ENCODE measurements at regions not wholly inside any gene's neighbourhood (a gene's known extent, or its start where the extent isn't known, plus 50 kb on each side); places are given as distances from the start of the nearest gene placed in this dataset.

- DNase-seq: peak in 3 of 10 donors; percentile 67 to 78 (median 75)
- intact Hi-C loops (cut with DNase I): no loop called here
Measured at GRCh38 chr19:5238700-5239099, 101.9 kb downstream of the PTPRS start.

DNA sequence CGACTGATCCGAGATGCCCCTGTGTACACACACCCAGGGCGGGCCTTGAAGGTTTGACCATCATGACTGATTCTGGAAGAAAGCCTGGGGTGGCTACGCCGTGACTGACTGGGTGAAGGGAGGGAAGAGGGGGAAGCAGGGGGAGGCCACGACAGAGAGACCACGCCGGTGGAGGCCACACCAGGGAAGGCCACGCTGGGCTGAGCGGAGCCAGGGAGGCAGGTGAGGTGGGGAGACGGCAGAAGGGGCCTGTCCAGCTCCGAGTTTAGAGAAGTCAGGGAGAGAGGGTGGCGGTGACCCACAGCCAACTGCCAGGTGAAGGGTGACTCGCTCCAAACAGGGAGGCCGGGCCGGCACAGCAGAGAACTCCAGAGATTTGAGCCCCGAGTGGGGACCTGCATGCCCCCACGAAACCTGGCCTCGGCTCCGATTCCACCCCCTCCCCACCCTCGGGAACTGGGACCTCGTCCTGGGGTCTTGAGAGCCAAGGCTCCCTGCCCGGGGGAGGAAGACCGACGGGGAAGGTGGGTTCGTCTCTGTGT is 102.6 kb downstream of the PTPRS start:
- DNase-seq: peak in 3 of 10 donors; percentile 28 to 84 (median 67)
- intact Hi-C loops (cut with DNase I): no loop called here

- DNase-seq: peak in 3 of 10 donors; percentile 66 to 77 (median 71)
- intact Hi-C loops (cut with DNase I): no loop called here
Measured at GRCh38 chr19:5237190-5237780, 103.3 kb downstream of the PTPRS start.

DNA sequence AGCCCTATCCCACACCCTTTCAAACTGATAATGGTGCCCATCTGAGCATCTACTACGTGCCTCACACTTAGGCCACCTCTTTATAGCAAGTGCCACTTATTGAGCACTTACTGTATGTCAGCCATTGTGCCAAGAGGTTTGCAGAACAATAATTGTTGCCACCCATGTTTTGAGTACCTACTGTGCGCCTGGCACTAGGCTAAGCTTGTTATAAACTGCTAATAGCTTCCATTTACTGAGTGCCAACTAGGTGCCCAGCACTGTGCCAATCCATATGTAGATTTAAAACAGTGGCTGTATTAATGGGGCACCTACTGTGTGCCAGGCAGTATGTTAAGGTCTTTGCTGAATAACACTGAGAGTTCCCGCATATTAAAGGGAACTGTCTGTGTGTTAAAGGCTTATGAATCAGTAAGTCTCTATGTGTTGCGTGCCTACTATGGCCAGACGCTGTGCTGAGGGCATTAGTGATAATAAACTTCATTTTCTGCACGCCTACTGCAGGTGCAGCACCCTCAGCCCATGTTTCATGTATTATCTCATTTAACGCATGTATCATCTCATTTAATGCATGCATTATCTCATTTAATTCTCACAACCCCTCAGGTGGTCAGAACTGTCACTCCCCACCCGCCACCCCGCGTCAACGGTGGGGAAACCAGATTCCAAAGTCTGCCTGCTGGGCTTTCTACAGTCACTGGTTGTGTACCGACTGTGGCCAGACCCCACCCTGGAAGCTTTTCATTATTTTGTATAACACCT is 105.0 kb downstream of the PTPRS start:
- intact Hi-C loops (cut with DNase I): no loop called here
- DNase-seq: peak in 3 of 10 donors; percentile 4 to 45 (median 8)

- no peak for DNase-seq
- intact Hi-C loops (cut with DNase I): no loop called here
Measured at GRCh38 chr19:5234412-5234811, 106.2 kb downstream of the PTPRS start.

DNA sequence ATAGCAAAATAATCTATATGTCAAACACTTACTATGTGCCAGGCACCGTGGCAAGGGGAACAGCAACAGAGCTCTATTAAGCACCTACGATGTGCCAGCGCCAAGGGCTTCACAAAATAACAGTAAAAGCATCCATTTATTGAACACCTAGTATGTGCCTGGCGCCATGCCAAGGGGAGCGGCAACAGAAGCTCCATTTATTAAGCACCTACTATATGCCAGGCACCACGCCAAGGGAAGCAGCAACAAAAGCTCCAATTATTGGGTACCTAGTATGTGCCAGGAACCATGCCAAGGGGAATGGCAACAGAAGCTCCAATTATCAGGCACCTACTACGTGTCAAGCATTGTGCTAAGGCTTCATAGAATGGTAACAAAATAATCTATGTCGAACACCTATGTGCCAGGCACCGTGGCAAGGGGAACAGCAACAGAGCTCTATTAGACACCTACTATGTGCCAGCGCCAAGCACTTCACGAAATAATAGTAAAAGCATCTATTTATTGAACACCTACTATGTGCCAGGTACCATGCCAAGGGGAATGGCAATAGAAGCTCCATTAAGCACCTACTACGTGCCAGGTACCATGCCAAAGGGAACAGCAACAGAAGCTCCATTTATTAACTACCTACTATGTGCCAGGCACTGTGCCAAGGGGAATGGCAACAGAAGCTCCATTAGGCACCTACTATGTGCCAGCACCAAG is 107.7 kb downstream of the PTPRS start:
- intact Hi-C loops (cut with DNase I): no loop called here

GRCh38 chr19:5231857-5232678 is 108.5 kb downstream of the PTPRS start:
- peak in 3 of 10 donors; percentile 19 to 50 (median 31) for DNase-seq
- intact Hi-C loops (cut with DNase I): no loop called here

More for the DNA sequence above, 107.7 kb downstream of the PTPRS start:
- peak in 3 of 10 donors; percentile 14 to 66 (median 41) for DNase-seq

- peak in 3 of 10 donors; percentile 64 to 82 (median 81) for DNase-seq
- intact Hi-C loops (cut with DNase I): no loop called here
Measured at GRCh38 chr19:5230730-5231555, 109.7 kb downstream of the PTPRS start.

DNA sequence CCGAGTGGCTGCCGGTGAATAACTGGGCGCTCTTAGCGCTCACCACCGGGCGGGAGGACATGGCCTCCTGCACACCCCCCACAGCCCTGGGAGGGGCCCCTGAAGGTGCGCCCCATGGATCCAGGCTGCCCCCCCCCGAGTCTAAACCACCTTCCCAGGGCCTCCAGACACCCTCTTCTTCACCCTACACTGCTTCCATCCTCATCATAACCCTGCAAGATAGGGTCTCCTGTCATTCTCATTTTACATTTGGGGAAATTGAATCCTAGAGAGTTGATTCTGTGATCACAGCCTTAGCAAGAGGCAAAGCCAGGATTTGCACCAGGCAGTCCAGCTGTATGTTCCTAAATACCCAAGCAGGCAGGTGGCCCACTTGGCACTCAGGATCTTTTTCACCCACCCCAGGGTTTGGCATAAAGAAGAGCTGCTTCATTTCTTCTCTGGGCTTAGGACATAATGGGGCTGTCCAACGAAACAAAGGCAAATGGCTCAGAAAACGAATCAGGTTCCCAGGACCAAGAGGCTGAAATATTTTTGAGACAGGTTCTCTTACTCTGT is 110.8 kb downstream of the PTPRS start:
- intact Hi-C loops (cut with DNase I): no loop called here
- peak in 3 of 10 donors; percentile 18 to 63 (median 47) for DNase-seq

DNA sequence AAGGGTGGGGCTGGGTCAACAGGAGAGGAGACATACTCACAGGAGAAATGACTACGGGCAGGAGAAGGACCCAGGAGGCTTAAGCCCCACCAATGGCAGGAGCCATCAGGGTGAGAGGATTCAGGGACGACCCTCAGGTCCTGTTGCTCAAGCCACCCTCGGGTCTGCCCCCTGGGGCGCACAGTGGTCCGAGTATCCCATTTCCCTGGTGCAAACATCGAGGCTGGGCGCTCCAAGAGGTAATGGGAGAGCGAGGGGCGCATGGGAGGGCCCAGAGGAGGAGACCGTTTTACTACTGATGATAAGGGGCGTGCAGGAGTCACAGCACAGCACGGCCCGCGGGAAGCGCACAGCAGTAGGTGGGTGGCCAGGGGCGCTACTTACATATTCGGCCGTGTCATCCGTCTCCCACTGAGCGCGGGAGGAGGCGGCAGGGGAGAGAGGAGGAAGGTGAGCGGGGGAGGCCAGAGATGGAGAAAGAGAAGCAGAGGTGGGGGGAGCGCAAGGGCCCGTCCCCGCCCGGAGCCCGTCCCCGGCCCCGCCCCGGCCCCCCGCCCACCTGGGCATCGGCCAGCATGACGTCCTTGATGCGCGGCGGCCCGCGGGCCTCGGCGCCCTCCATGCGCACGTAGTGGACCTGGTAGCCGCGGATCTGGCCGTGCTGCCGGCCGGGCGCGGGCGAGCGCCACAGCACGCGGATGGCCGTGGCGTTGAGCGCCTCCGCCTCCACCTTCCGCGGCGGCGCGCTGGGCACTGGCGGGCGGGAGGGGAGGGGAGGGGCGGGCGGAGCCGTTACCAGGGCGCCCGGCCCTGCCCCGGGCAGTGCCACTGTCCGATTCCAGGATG is 111.5 kb downstream of the PTPRS start:
- intact Hi-C loops (cut with DNase I): no loop called here
- DNase-seq: peak in 3 of 10 donors; percentile 70 to 85 (median 81)

- peak in 2 of 10 donors; percentile 25 to 41 for DNase-seq
- intact Hi-C loops (cut with DNase I): no loop called here
Measured at GRCh38 chr19:5228490-5228889, 112.1 kb downstream of the PTPRS start.

DNA sequence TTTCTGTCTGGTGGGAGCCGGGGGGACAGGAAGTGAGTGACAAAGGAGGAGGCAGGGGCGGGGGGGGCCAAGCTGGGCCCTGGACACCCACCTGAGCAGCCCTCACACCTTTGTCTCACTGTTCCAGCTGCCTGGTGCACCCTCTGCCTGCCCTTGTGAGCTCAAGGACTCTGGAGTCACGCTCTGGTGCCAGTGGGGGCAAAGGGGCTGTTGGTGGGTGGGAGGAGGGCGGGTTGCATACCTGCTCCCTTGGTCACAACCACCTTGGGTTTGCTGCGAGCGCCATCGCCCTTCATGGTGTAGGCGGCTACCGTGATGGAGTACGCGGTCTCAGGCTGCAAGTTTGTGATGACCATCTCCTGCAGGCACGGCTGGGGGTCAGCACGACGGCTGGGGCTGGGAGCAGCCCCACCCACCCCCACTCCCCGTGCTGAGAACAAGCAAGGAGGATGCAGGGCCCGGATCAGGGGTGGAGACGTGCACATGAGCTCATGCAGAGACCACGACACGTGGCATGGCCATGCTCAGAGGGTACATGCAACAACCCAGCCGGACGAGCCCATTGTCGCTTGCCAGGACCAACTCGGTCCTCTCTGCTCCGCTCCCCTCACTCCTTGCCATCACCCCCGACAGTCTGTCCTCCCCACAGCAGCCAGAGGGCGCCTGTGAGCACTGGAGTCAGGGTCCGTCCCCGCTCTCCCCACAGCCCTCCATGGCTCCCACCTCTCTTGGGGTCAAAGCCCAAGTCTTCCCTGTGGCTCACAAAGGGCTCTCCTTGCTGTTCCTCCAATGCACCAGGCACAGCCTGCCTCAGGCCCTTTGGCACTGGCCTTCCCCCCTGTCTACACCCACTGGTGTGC is 114.9 kb downstream of the PTPRS start:
- intact Hi-C loops (cut with DNase I): no loop called here
- peak in 6 of 10 donors; percentile 28 to 89 (median 54) for DNase-seq

DNA sequence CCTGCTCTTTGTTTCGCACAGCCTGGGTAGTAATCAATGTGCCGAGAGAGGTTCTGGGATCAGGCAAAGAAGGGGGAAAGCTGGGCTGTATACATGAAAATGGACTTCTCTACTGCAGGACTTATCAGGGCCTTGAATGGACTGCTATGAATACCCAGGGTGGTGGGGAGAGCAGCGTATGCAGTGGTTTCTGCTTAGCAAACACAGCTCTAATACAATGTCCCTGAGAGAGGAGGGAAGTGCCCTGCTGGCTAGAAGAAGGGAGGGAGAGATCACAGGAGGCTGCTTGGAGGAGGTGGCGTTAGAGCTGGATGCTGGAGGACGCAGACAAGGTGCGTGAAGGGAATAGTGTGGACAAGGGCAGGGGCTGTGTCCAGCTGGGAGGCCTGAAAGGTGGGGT is 116.1 kb downstream of the PTPRS start:
- no peak for DNase-seq
- intact Hi-C loops (cut with DNase I): no loop called here

GRCh38 chr19:5222821-5223321 is 117.7 kb downstream of the PTPRS start:
- peak in 3 of 10 donors; percentile 53 to 83 (median 72) for DNase-seq
- intact Hi-C loops (cut with DNase I): no loop called here

- peak in 3 of 10 donors; percentile 53 to 57 (median 55) for DNase-seq
- intact Hi-C loops (cut with DNase I): no loop called here
Measured at GRCh38 chr19:5222178-5222577, 118.4 kb downstream of the PTPRS start.

DNA sequence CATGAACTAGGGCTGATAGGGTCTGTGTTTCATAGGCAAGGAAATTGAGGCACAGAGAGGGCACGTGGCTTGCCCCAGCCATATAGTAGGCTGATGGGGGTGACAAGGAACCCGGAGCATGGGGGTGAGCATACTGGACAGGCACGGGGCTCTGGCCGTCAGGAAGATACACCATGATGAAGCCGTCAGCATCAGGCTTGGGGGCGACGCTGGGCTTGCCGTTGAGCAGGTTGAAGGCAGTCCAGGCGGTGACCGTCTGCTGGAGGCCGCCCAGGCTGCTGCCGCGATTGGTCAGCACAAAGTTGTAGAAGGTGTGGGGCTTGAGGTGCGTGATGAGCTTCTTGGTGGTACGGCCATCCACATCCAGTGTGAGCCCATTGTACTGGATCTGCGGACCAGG is 119.7 kb downstream of the PTPRS start:
- peak in 2 of 10 donors; percentile 35 to 70 for DNase-seq
- intact Hi-C loops (cut with DNase I): no loop called here

DNA sequence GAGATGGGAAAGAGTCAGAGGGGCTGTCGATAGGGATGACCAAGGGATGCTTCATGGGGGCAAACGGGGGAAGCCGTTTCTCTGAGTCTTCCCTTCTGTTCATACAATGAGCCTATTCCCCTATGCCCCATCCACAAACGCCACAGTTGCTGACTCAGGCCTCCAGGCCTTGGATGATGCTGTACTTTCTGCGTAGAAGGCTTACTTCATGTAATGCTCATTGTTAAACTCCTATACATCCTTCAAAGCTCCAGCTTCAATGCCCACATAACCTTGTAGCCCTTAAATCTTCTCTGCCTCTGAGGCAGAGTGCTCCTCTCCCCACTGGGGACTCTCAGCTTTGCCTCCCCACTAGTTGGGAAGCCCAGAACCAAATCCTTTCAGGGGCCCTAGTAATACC is 120.3 kb downstream of the PTPRS start:
- intact Hi-C loops (cut with DNase I): no loop called here

More for the DNA sequence above, 120.3 kb downstream of the PTPRS start:
- DNase-seq: peak in 2 of 10 donors; percentile 6 to 20

Measured in posterior cingulate gyrus (tissue), 11 donors.